ENCODE measurements at regions not wholly inside any gene's neighbourhood (a gene's known extent, or its start where the extent isn't known, plus 50 kb on each side); places are given as distances from the start of the nearest gene placed in this dataset.

DNA sequence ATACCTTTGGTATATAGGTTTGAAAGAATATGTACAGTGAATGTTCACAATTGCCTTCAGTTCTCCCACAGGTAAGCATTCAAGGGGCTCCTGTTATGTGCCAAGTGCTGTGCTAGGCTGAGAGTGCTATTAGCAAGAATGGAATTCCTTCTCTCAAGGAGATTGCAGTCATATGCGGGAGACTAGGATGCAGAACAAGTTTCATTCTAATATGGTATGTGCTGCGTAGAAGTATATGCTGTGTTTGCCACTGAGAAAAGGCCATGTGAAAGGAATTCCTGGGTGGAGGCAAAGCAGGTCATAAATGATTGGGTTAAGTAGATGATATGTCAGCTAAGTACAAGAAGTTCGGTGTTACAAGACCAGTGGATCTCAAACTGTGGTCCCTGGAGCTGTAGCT is 303.0 kb downstream of the GPATCH2 start:
- 86 to 90% methylated on average over 3 of the region's 3 CpGs for WGBS, 2 donors
- no peak overlapping the region for H3K4me3 ChIP-seq (ENCODE audit: low read depth, poor library complexity, severe bottlenecking)
- no peak for TF ChIP-seq POLR2A (IDR thresholded peaks at IDR 0.05)
- TF ChIP-seq, protein P1, sequence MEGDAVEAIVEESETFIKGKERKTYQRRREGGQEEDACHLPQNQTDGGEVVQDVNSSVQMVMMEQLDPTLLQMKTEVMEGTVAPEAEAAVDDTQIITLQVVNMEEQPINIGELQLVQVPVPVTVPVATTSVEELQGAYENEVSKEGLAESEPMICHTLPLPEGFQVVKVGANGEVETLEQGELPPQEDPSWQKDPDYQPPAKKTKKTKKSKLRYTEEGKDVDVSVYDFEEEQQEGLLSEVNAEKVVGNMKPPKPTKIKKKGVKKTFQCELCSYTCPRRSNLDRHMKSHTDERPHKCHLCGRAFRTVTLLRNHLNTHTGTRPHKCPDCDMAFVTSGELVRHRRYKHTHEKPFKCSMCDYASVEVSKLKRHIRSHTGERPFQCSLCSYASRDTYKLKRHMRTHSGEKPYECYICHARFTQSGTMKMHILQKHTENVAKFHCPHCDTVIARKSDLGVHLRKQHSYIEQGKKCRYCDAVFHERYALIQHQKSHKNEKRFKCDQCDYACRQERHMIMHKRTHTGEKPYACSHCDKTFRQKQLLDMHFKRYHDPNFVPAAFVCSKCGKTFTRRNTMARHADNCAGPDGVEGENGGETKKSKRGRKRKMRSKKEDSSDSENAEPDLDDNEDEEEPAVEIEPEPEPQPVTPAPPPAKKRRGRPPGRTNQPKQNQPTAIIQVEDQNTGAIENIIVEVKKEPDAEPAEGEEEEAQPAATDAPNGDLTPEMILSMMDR (IDR thresholded peaks at IDR 0.05) = no peak
- DNase-seq (ENCODE audit: low spot score in 2 of 2) = no peak
- intact Hi-C loops (cut with DNase I; ENCODE audit: low total_unique reads) = no loop called here

GRCh38 chr1:217322834-217323233 is 308.1 kb downstream of the GPATCH2 start:
- intact Hi-C loops (cut with DNase I; ENCODE audit: low total_unique reads) = no loop called here
- WGBS, 2 donors = 61 to 75% methylated on average over 2 of the region's 2 CpGs
- no peak for TF ChIP-seq POLR2A (IDR thresholded peaks at IDR 0.05)
- TF ChIP-seq, protein P1 (IDR thresholded peaks at IDR 0.05) = no peak
- H3K4me3 ChIP-seq (ENCODE audit: low read depth, poor library complexity, severe bottlenecking) = no peak overlapping the region
- DNase-seq (ENCODE audit: low spot score in 2 of 2) = no peak

DNA sequence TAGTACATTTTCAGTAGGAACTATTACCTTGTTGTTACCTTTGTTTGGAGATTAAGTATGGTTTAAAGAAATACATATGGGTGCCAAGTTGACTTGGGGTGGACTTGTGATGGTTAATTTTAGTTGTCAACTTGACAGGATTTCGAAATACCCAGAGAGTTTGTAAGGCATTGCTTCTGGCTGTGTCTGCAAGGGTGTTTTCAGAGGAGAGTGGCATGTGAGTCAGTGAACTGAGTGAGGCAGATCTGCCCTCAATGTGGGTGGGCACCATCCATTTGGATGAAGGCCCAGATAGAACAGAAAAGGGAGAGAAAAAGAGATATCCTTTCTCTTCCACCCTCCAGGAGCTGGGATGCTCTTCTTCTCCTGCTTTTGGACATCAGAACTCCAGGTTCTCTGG is 315.5 kb downstream of the GPATCH2 start:
- H3K4me3 ChIP-seq (ENCODE audit: low read depth, poor library complexity, severe bottlenecking) = no peak overlapping the region
- TF ChIP-seq, protein P1 (IDR thresholded peaks at IDR 0.05) = no peak
- TF ChIP-seq POLR2A (IDR thresholded peaks at IDR 0.05) = no peak
- DNase-seq (ENCODE audit: low spot score in 2 of 2) = no peak
- intact Hi-C loops (cut with DNase I; ENCODE audit: low total_unique reads) = no loop called here
- 4 to 32% methylated on average over 1 of the region's 1 CpG for whole genome bisulfite sequencing, 2 donors

DNA sequence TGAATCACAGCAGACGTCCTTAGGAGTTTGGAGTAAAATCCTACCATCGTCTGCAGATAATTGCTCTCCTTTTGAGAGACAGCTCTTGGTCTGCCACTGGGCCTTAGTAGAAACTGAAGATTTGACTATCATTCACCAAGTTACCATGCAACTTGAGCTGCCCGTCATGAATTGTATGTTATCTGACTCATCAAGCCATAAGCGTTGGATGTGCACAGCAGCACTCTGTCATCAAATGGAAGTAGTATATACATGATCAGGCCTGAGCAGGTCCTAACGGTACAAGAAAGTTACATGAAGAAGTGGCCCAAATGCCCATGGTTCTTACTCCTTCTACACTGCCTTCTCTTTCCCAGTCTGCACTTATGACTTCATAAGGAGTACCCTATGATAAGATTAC is 317.8 kb downstream of the GPATCH2 start:
- no peak for DNase-seq (ENCODE audit: low spot score in 2 of 2)
- H3K4me3 ChIP-seq (ENCODE audit: low read depth, poor library complexity, severe bottlenecking) = no peak overlapping the region
- intact Hi-C loops (cut with DNase I; ENCODE audit: low total_unique reads) = no loop called here
- WGBS, 2 donors = 87% methylated on average over 5 of the region's 5 CpGs
- no peak for TF ChIP-seq POLR2A (IDR thresholded peaks at IDR 0.05)
- TF ChIP-seq, protein P1 (IDR thresholded peaks at IDR 0.05) = no peak

DNA sequence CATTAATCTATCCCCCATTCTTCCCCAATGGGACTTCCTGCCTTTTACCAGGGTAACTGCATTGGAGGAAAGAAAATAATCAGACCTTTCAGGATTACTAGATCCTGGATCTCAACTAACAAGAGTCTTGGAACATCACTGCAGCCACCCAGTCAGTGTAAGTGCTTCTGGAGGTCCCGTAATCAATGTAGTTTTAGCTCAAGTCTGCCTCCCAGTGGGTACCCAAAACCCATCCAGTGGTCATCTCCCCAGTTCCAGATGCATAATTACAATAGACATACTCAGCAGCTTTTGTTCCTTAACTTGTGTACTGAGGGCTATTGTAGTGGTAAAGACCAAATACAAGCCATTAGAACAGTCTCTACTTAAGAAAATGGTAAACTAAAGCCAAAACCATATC is 319.1 kb downstream of the GPATCH2 start:
- DNase-seq (ENCODE audit: low spot score in 2 of 2) = no peak
- intact Hi-C loops (cut with DNase I; ENCODE audit: low total_unique reads) = no loop called here
- TF ChIP-seq, protein P1 (IDR thresholded peaks at IDR 0.05) = no peak
- TF ChIP-seq POLR2A (IDR thresholded peaks at IDR 0.05) = no peak
- WGBS, 2 donors = 35 to 63% methylated on average over 1 of the region's 1 CpG
- no peak overlapping the region for H3K4me3 ChIP-seq (ENCODE audit: low read depth, poor library complexity, severe bottlenecking)

DNA sequence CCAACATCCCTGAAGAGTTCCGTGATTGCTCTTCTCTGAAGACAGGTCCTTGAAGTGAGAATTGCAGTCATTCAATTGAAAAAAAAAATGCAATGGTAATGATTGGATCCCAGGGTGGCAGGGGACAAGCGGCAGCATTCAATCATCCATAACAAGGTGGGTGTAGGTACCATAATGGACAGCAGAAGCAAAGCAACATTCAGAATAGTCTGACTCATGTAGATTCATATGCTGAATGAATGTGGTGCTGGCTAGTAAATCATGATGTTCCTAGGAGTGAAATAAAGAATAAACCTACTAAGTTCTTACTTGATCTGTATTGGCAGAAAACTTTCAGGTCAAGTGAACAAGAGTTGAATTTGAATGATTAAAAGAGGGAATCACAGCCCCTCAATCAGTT is 319.6 kb downstream of the GPATCH2 start:
- intact Hi-C loops (cut with DNase I; ENCODE audit: low total_unique reads) = no loop called here
- no peak for DNase-seq (ENCODE audit: low spot score in 2 of 2)
- WGBS, 2 donors = 91% methylated on average over 2 of the region's 2 CpGs
- no peak overlapping the region for H3K4me3 ChIP-seq (ENCODE audit: low read depth, poor library complexity, severe bottlenecking)
- TF ChIP-seq, protein P1 (IDR thresholded peaks at IDR 0.05) = no peak
- no peak for TF ChIP-seq POLR2A (IDR thresholded peaks at IDR 0.05)
